Fibroblast of lung (primary cell): ENCODE measurements at regions not wholly inside any gene's neighbourhood (a gene's known extent, or its start where the extent isn't known, plus 50 kb on each side); places are given as distances from the start of the nearest gene placed in this dataset.

ENCODE experiments used
- CTCF ChIP-seq, 2 donors: IDR thresholded peaks in 1 of 2; conservative IDR thresholded peaks in 1 of 2; 1 replicate in 1 of 2; 2 replicates in 1 of 2; pipeline ENCODE4 v1.5.1; 2011 to 2012; ENCODE audit warnings: low read length in 2 of 2, control low read depth in 1 of 2, inconsistent platforms in 1 of 2, low read depth in 1 of 2, mild to moderate bottlenecking in 1 of 2
- EZH2 ChIP-seq: IDR thresholded peaks from 2 replicates; pipeline ENCODE4 v1.5.1; 2012; ENCODE audit warnings: low read length, control low read depth, mild to moderate bottlenecking; ENCODE audit errors: missing control alignments

- TF ChIP-seq CTCF (conservative IDR thresholded peaks at IDR 0.05 in 1 of 2, IDR thresholded peaks at IDR 0.05 in 1 of 2; ENCODE audit: low read depth in 1 of 2, low read length in 2 of 2) = no peak
- TF ChIP-seq EZH2 = no peak
Measured at GRCh38 chr2:35314049-35314448, 1041.5 kb upstream of the CRIM1 start.
